Spleen (tissue), 7 donors: ENCODE measurements at regions not wholly inside any gene's neighbourhood (a gene's known extent, or its start where the extent isn't known, plus 50 kb on each side); places are given as distances from the start of the nearest gene placed in this dataset.

ENCODE experiments used
- CTCF ChIP-seq, 11 experiments: fragments of 200-600 bp in 7 of 11; fragments of 450-650 bp in 4 of 11; sonication (generic) in 4 of 11; IDR thresholded peaks in 8 of 11; conservative IDR thresholded peaks in 3 of 11; 1 replicate in 7 of 11; 2 replicates in 4 of 11; pipeline versions ENCODE4 v1.4.0 to v1.8.0; 2016 to 2021; ENCODE audit warnings: antibody characterized with exemption in 11 of 11, inconsistent platforms in 4 of 11, mild to moderate bottlenecking in 1 of 11
- POLR2AphosphoS5 ChIP-seq, 3 donors: sonication (generic); formaldehyde crosslinking; IDR thresholded peaks; one replicate each; pipeline ENCODE4 v1.5.1; 2017; ENCODE audit warnings: antibody characterized with exemption in 3 of 3
- donor health status: DM: no; HTN: no; CAD: no; lungs with moderate emphysema.
- donor health status: DM: no; HTN: no; CAD: no.
- donor health status: DM: no; HTN: no; CAD: no.

- TF ChIP-seq CTCF (IDR thresholded peaks at IDR 0.05 in 8 of 11, conservative IDR thresholded peaks at IDR 0.05 in 3 of 11) = no peak
- no peak for TF ChIP-seq POLR2AphosphoS5 (IDR thresholded peaks at IDR 0.05)
These were observed 503.0 kb upstream of the MGMT start for GRCh38 chr10:128964100-128964403.
